HepG2 (cell line): ENCODE measurements at regions not wholly inside any gene's neighbourhood (a gene's known extent, or its start where the extent isn't known, plus 50 kb on each side); places are given as distances from the start of the nearest gene placed in this dataset.

Source experiments
- ATAC-seq: fragments of 200-7000 bp; cut with Tn5 transposase; 3 replicates; pipeline ENCODE4 v1.9.1; 2020; ENCODE audit warnings: mild to moderate bottlenecking, moderate library complexity
- BruUV-seq: library from RNA; stranded (reverse); fragments of 400-500 nt; replicated peaks from 2 replicates; lab custom pipeline; 2021; lab: Mats Ljungman, UMichigan
- CTCF ChIA-PET: fragments of 300-600 bp; formaldehyde crosslinking; extraction: SDS; loops from one replicate; lab custom pipeline; 2021; ENCODE audit warnings: low total read pairs, inconsistent platforms, low intra/inter-chr PET ratio; lab: Yijun Ruan, JAX
- POLR2A ChIA-PET: fragments of 350-600 bp; sonication (Branson Sonifier 250); formaldehyde crosslinking; loops from one replicate; lab custom pipeline; 2020; ENCODE audit warnings: antibody characterized with exemption, inconsistent platforms; lab: Yijun Ruan, JAX
- DNase-seq: peaks from one replicate; pipeline ENCODE4 v3.0.0-alpha.2; 2015; ENCODE audit warnings: low spot score
- FAIRE-seq: peaks from 3 replicates; lab custom pipeline; 2011; peaks lifted over from hg19 to GRCh38; lab: Jason Lieb, UNC
- H2AFZ ChIP-seq: one replicate; pipeline ENCODE4 v1.6.1; 2011; ENCODE audit warnings: low read length, inconsistent platforms
- H3K27ac ChIP-seq: fragments of 300-600 bp; 3 replicates; pipeline ENCODE4 v1.8.0; 2011; ENCODE audit warnings: mixed run types, mild to moderate bottlenecking, mixed read lengths, low read length, inconsistent platforms; ENCODE audit not compliant: insufficient read depth; ENCODE audit errors: extremely low read length
- H3K27me3 ChIP-seq, 2 experiments: fragments of 200-600 bp in 1 of 2; 2 replicates in 1 of 2; 3 replicates in 1 of 2; pipeline versions ENCODE4 v1.6.0 to v1.8.0; 2011; ENCODE audit warnings: low read length in 2 of 2, mild to moderate bottlenecking in 2 of 2, moderate library complexity in 2 of 2, inconsistent platforms in 1 of 2; ENCODE audit not compliant: insufficient read depth in 2 of 2, control insufficient read depth in 1 of 2
- H3K36me3 ChIP-seq, 2 experiments: fragments of 200-600 bp in 1 of 2; replicated peaks in 1 of 2; 2 replicates in 1 of 2; 3 replicates in 1 of 2; pipeline versions ENCODE4 v1.5.1 to v1.8.0; 2011; ENCODE audit warnings: low read length in 2 of 2, inconsistent platforms in 1 of 2; ENCODE audit not compliant: insufficient read depth in 2 of 2, control insufficient read depth in 1 of 2
- H3K4me1 ChIP-seq: 2 replicates; pipeline ENCODE4 v1.5.1; 2012; ENCODE audit warnings: low read length, inconsistent platforms; ENCODE audit not compliant: insufficient read depth
- H3K4me2 ChIP-seq: 2 replicates; pipeline ENCODE4 v1.6.0; 2011; ENCODE audit warnings: low read depth, low read length, inconsistent platforms
- H3K4me3 ChIP-seq, 3 experiments: fragments of 200-600 bp in 1 of 3; sonication (generic), shearing (Covaris generic) in 1 of 3; replicated peaks in 1 of 3; 2 replicates each; pipeline ENCODE4 v1.5.1; 2011 to 2016; ENCODE audit warnings: low read length in 3 of 3, inconsistent platforms in 2 of 3, low read depth in 2 of 3, mild to moderate bottlenecking in 2 of 3, control low read depth in 1 of 3, mixed read lengths in 1 of 3; ENCODE audit not compliant: insufficient read depth in 1 of 3
- H3K79me2 ChIP-seq: one replicate; pipeline ENCODE4 v1.6.1; 2011; ENCODE audit warnings: low read length, inconsistent platforms; ENCODE audit not compliant: insufficient read depth
- H3K9ac ChIP-seq: 2 replicates; pipeline ENCODE4 v1.6.0; 2011; ENCODE audit warnings: mild to moderate bottlenecking, low read depth, low read length, inconsistent platforms; ENCODE audit not compliant: insufficient read depth
- H3K9me3 ChIP-seq: 2 replicates; pipeline ENCODE4 v1.5.1; 2012; ENCODE audit warnings: mild to moderate bottlenecking, low read length
- H4K20me1 ChIP-seq: 2 replicates; pipeline ENCODE4 v1.6.0; 2011; ENCODE audit warnings: inconsistent platforms, mild to moderate bottlenecking, low read length, moderate library complexity; ENCODE audit not compliant: insufficient read depth
- GATA4 ChIP-seq: sonication (generic); IDR thresholded peaks from 2 replicates; pipeline ENCODE4 v1.6.1; 2016; ENCODE audit warnings: antibody characterized with exemption, low read depth, borderline replicate concordance
- GLI4 ChIP-seq: sonication (generic); formaldehyde crosslinking; IDR thresholded peaks from 2 replicates; pipeline ENCODE4 v1.5.1; 2020; ENCODE audit warnings: missing genetic modification reagents, mild to moderate bottlenecking, moderate library complexity, borderline replicate concordance
- JDP2 ChIP-seq: sonication (generic); formaldehyde crosslinking; IDR thresholded peaks from 2 replicates; pipeline ENCODE4 v1.8.1; 2022; ENCODE audit warnings: missing genetic modification reagents, borderline replicate concordance
- KAT8 ChIP-seq: IDR thresholded peaks from 2 replicates; pipeline ENCODE4 v1.6.1; 2016; ENCODE audit warnings: missing genetic modification reagents, missing compliant biosample characterization
- MLX ChIP-seq: IDR thresholded peaks from 2 replicates; pipeline ENCODE4 v1.6.1; 2016
- RBM22 ChIP-seq: fragments of 200-400 bp; formaldehyde crosslinking; optimal IDR thresholded peaks from 2 replicates; pipeline ENCODE3; 2017; ENCODE audit warnings: mild to moderate bottlenecking, low read length, moderate library complexity
- SMC3 ChIP-seq: IDR thresholded peaks from 2 replicates; pipeline ENCODE4 v1.6.1; 2011; ENCODE audit warnings: low read length, improper control_type of control experiment
- SRY ChIP-seq: sonication (generic); formaldehyde crosslinking; IDR thresholded peaks from 2 replicates; pipeline ENCODE4 v1.8.0; 2022; ENCODE audit warnings: mild to moderate bottlenecking, missing genetic modification reagents
- SUZ12 ChIP-seq: fragments of 150-350 bp; IDR thresholded peaks from 2 replicates; pipeline ENCODE4 v1.6.1; 2014; ENCODE audit warnings: low read depth, low read length
- ZNF292 ChIP-seq: sonication (generic); formaldehyde crosslinking; IDR thresholded peaks from 2 replicates; pipeline ENCODE4 v1.8.1; 2022; ENCODE audit warnings: mild to moderate bottlenecking, low read depth, missing genetic modification reagents, borderline replicate concordance
- ZNF446 ChIP-seq: sonication (generic); formaldehyde crosslinking; IDR thresholded peaks from 2 replicates; pipeline ENCODE4 v1.5.0; 2020; ENCODE audit warnings: mild to moderate bottlenecking, missing genetic modification reagents
- ZNF577 ChIP-seq: sonication (generic); formaldehyde crosslinking; IDR thresholded peaks from 2 replicates; pipeline ENCODE4 v1.4.0; 2020; ENCODE audit warnings: mild to moderate bottlenecking, low read depth, missing genetic modification reagents, borderline replicate concordance
- ZNF672 ChIP-seq: sonication (generic); formaldehyde crosslinking; IDR thresholded peaks from 2 replicates; pipeline ENCODE4 v1.8.1; 2022; ENCODE audit warnings: missing genetic modification reagents
- ZNF724P ChIP-seq: sonication (generic); formaldehyde crosslinking; IDR thresholded peaks from 2 replicates; pipeline ENCODE4 v1.8.0; 2022; ENCODE audit warnings: missing genetic modification reagents, borderline replicate concordance
- ZNF790 ChIP-seq: sonication (generic); formaldehyde crosslinking; IDR thresholded peaks from 2 replicates; pipeline ENCODE4 v1.8.0; 2022; ENCODE audit warnings: missing genetic modification reagents, mild to moderate bottlenecking, borderline replicate concordance
- WGBS: methylation state at CpG from one replicate; pipeline ENCODE4 v1.1.6; 2017; ENCODE audit warnings: low lambda C conversion rate; 5-methylcytosine and 5-hydroxymethylcytosine counted together
- in situ Hi-C: cut with HindIII; loops from 2 replicates; pipeline ENCODE4 v1.10.0; 2017; ENCODE audit warnings: low pct_unique_long_range_greater_than_20kb; ENCODE audit not compliant: extremely low pct_ligation_motif_present
- intact Hi-C: fragments of 100-400 bp; cut with micrococcal nuclease; formaldehyde crosslinking; loops from one replicate; pipeline ENCODE4 v1.10.0; 2022; ENCODE audit not compliant: unreplicated experiment
- TF ChIP-seq, protein P1 (sequence below): sonication (generic); formaldehyde crosslinking; IDR thresholded peaks from 2 replicates; pipeline ENCODE4 v1.4.0; 2020; ENCODE audit warnings: mild to moderate bottlenecking, low read depth, missing genetic modification reagents
- TF ChIP-seq, protein P2 (sequence below): sonication (generic); formaldehyde crosslinking; IDR thresholded peaks from 2 replicates; pipeline ENCODE4 v1.4.0; 2020; ENCODE audit warnings: missing genetic modification reagents

DNA sequence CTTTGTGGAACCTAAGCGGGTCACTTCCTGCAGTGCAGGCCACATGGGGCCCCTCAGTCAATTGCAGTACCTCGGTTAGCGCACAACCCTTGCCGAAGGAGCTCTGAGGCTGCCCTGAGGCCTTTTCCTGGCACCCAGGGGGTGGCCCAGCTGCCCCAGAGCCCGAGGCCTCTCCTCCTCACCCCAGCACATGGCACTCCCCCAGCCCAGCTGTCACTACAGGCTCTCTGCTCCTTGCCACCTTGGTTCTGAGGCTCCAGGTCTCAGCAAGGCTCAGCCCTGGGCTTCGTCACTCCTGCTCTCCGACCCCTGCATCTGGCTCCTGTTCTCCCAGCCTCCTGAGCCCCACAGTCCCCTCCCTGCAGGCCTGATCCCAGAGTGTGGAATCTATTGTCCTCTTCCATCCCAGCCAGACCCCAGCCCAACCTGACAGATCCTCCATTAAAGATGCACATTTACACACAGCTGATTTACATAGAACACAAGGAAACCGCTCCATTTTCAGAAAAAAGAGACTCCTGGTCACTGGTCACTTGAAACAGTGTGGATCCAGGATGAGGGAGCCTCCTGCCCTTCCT, 192.8 kb upstream of the POU3F1 start:
- DNase-seq (no peak), ATAC-seq (no peak), FAIRE-seq (no peak)
- H2AFZ ChIP-seq: no peak overlapping the region
- no peaks in the 10 kb centered on the region for H3K9me3 ChIP-seq
- no peak overlapping the region for H3K27ac ChIP-seq
- in situ Hi-C loops (no loop called here), intact Hi-C loops (no loop called here)
- H3K4me2 ChIP-seq: no peak overlapping the region
- ChIA-PET CTCF (no interaction called here), POLR2A (no interaction called here)
- H3K9ac ChIP-seq: no peak overlapping the region
- 0 out of 2 replicates have a peak, but pooled peaks cover 8% of the 10 kb centered on the region for H3K4me1 ChIP-seq
- H4K20me1 ChIP-seq: no peaks in the 10 kb centered on the region
- no peaks in the 10 kb centered on the region for H3K79me2 ChIP-seq
- BruUV-seq: no TSS peak
- TF ChIP-seq GLI4 (CRISPR knock-in tag) (no peak), ZNF790 (CRISPR knock-in tag) (no peak), GATA4 (no peak), ZNF724P (no peak), RBM22 (no peak), ZNF672 (CRISPR knock-in tag) (no peak), JDP2 (CRISPR knock-in tag) (no peak), ZNF446 (CRISPR knock-in tag) (no peak), SRY (CRISPR knock-in tag) (no peak), MLX (CRISPR knock-in tag) (no peak), ZNF577 (CRISPR knock-in tag) (no peak), ZNF292 (CRISPR knock-in tag) (no peak), KAT8 (CRISPR knock-in tag) (no peak), SUZ12 (no peak), SMC3 (no peak)
- TF ChIP-seq, protein P1, sequence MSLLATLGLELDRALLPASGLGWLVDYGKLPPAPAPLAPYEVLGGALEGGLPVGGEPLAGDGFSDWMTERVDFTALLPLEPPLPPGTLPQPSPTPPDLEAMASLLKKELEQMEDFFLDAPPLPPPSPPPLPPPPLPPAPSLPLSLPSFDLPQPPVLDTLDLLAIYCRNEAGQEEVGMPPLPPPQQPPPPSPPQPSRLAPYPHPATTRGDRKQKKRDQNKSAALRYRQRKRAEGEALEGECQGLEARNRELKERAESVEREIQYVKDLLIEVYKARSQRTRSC (CRISPR knock-in tag): no peak
- TF ChIP-seq, protein P2, sequence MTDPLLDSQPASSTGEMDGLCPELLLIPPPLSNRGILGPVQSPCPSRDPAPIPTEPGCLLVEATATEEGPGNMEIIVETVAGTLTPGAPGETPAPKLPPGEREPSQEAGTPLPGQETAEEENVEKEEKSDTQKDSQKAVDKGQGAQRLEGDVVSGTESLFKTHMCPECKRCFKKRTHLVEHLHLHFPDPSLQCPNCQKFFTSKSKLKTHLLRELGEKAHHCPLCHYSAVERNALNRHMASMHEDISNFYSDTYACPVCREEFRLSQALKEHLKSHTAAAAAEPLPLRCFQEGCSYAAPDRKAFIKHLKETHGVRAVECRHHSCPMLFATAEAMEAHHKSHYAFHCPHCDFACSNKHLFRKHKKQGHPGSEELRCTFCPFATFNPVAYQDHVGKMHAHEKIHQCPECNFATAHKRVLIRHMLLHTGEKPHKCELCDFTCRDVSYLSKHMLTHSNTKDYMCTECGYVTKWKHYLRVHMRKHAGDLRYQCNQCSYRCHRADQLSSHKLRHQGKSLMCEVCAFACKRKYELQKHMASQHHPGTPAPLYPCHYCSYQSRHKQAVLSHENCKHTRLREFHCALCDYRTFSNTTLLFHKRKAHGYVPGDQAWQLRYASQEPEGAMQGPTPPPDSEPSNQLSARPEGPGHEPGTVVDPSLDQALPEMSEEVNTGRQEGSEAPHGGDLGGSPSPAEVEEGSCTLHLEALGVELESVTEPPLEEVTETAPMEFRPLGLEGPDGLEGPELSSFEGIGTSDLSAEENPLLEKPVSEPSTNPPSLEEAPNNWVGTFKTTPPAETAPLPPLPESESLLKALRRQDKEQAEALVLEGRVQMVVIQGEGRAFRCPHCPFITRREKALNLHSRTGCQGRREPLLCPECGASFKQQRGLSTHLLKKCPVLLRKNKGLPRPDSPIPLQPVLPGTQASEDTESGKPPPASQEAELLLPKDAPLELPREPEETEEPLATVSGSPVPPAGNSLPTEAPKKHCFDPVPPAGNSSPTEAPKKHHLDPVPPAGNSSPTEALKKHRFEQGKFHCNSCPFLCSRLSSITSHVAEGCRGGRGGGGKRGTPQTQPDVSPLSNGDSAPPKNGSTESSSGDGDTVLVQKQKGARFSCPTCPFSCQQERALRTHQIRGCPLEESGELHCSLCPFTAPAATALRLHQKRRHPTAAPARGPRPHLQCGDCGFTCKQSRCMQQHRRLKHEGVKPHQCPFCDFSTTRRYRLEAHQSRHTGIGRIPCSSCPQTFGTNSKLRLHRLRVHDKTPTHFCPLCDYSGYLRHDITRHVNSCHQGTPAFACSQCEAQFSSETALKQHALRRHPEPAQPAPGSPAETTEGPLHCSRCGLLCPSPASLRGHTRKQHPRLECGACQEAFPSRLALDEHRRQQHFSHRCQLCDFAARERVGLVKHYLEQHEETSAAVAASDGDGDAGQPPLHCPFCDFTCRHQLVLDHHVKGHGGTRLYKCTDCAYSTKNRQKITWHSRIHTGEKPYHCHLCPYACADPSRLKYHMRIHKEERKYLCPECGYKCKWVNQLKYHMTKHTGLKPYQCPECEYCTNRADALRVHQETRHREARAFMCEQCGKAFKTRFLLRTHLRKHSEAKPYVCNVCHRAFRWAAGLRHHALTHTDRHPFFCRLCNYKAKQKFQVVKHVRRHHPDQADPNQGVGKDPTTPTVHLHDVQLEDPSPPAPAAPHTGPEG (CRISPR knock-in tag): no peak
- H3K27me3 ChIP-seq: peaks cover 0 to 2% of the 10 kb centered on the region in 2 experiments; a peak in 1 of 5 replicates
- no peaks in the 10 kb centered on the region for H3K36me3 ChIP-seq
- 20% methylated on average over 6 of the region's 8 CpGs for WGBS
- H3K4me3 ChIP-seq: no peak overlapping the region
